ENCODE measurements at regions not wholly inside any gene's neighbourhood (a gene's known extent, or its start where the extent isn't known, plus 50 kb on each side); places are given as distances from the start of the nearest gene placed in this dataset.
"Not testable (repeated sequence)": the region's sequence is repeated elsewhere in the genome, so short reads cannot be mapped to it uniquely, and the experiment has no call there.

DNA sequence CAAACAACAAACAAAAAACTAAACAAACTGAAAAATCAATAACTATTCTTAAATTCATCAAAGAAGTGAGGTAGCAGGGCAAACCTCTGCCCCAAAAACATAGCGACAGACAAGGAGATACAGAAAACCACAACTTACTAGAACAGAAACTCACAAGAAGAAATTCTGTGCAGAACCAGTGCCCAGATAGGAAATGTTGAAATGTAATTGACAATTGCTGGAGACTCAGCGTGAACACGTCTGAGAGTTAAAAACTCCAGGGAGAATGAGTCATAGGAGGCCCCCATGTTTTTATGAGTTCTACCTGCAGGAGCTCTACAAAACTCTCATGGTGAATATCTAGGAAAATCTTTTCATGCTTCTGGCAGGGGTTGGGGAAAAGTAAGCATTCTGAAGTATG, 95.5 kb upstream of the SETMAR start:
- ChIA-PET POLR2A (no interaction called here), CTCF (no interaction called here)
- no peak overlapping the region for H3K4me3 ChIP-seq (ENCODE audit: low read depth, low read length)

GRCh38 chr3:4208556-4208955, 94.6 kb upstream of the SETMAR start:
- H3K27me3 ChIP-seq (ENCODE audit: control insufficient read depth, insufficient read depth, low read length), result no peaks in the 10 kb centered on the region
- ChIA-PET POLR2A (no interaction called here), CTCF (no interaction called here)
- no peak overlapping the region for H3K4me3 ChIP-seq (ENCODE audit: low read depth, low read length)
- H3K9me3 ChIP-seq (ENCODE audit: control insufficient read depth, insufficient read depth, low read length), result peaks cover 18% of the 10 kb centered on the region; the same call in 1 of the 2 replicates
- TF ChIP-seq, protein P1, sequence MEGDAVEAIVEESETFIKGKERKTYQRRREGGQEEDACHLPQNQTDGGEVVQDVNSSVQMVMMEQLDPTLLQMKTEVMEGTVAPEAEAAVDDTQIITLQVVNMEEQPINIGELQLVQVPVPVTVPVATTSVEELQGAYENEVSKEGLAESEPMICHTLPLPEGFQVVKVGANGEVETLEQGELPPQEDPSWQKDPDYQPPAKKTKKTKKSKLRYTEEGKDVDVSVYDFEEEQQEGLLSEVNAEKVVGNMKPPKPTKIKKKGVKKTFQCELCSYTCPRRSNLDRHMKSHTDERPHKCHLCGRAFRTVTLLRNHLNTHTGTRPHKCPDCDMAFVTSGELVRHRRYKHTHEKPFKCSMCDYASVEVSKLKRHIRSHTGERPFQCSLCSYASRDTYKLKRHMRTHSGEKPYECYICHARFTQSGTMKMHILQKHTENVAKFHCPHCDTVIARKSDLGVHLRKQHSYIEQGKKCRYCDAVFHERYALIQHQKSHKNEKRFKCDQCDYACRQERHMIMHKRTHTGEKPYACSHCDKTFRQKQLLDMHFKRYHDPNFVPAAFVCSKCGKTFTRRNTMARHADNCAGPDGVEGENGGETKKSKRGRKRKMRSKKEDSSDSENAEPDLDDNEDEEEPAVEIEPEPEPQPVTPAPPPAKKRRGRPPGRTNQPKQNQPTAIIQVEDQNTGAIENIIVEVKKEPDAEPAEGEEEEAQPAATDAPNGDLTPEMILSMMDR (IDR thresholded peaks at IDR 0.05; ENCODE audit: low read depth, low read length), result no peak
- no peak for DNase-seq (ENCODE audit: low read depth, low spot score)
- no peak overlapping the region for H3K27ac ChIP-seq (ENCODE audit: low read depth, low read length)

More for the DNA sequence above, 95.5 kb upstream of the SETMAR start:
- H3K27me3 ChIP-seq (ENCODE audit: control insufficient read depth, insufficient read depth, low read length), result no peaks in the 10 kb centered on the region
- peaks cover 18% of the 10 kb centered on the region; the same call in 1 of the 2 replicates for H3K9me3 ChIP-seq (ENCODE audit: control insufficient read depth, insufficient read depth, low read length)
- TF ChIP-seq, protein P1 (IDR thresholded peaks at IDR 0.05; ENCODE audit: low read depth, low read length), result no peak
- no peak overlapping the region for H3K27ac ChIP-seq (ENCODE audit: low read depth, low read length)
- no peak for DNase-seq (ENCODE audit: low read depth, low spot score)

DNA sequence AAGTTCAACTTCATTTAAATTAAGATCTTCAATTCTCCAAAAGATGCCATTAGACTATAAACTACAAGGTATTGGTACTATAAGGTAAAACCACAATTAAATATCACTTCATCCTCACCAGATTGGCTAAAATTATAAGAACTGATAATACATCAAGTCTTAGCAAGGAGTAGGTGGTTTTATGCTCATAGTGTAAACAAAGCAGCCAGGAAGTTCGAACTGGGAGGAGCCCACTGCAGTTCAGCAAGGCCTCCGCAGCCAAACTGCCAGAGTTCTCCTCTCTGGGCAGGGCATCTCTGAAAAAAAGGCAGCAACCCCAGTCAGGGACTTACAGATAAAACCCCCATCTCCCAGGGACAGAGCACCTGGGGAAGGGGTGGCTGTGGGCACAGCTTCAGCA, 91.6 kb upstream of the SETMAR start:
- Histone ChIP-seq H3K27ac (ENCODE audit: low read depth, low read length) (no peak overlapping the region), H3K9me3 (ENCODE audit: control insufficient read depth, insufficient read depth, low read length) (peaks cover 9% of the 10 kb centered on the region; the same call in 1 of the 2 replicates), H3K27me3 (ENCODE audit: control insufficient read depth, insufficient read depth, low read length) (no peaks in the 10 kb centered on the region), H3K4me3 (ENCODE audit: low read depth, low read length) (no peak overlapping the region)
- ChIA-PET CTCF (no interaction called here), POLR2A (no interaction called here)
- no peak for DNase-seq (ENCODE audit: low read depth, low spot score)
- TF ChIP-seq, protein P1 (IDR thresholded peaks at IDR 0.05; ENCODE audit: low read depth, low read length), result no peak

DNA sequence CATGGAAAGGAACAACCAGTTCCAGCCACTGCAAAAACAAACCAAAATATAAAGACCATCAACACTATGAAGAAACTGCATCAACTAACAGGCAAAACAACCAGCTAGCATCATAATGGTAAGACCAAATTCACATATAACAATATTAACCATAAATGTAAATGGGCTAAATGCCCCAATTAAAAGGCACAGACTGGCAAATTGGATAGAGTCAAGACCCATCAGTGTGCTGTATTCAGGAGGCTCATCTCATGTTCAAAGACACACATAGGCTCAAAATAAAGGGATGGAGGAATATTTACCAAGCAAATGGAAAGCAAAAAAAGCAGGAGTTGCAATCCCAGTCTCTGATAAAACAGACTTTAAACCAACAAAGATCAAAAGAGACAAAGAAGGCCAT, 89.7 kb upstream of the SETMAR start:
- DNase-seq (ENCODE audit: low read depth, low spot score); POLR2A ChIA-PET; CTCF ChIA-PET; H3K27me3 ChIP-seq (ENCODE audit: control insufficient read depth, insufficient read depth, low read length); H3K27ac ChIP-seq (ENCODE audit: low read depth, low read length); H3K9me3 ChIP-seq (ENCODE audit: control insufficient read depth, insufficient read depth, low read length); H3K4me3 ChIP-seq (ENCODE audit: low read depth, low read length): not testable (repeated sequence)

DNA sequence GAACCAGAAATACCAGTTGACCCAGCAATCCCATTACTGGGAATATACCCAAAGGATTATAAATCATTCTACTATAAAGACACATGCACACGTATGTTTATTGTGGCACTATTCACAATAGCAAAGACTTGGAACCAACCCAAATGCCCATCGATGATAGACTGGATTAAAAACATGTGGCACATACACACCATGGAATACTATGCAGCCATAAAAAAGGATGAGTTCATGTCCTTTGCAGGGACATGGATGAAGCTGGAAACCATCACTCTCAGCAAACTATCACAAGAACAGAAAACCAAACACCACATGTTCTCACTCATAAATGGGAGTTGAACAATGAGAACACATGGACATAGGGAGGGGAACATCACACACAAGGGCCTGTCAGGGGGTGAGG, 86.2 kb upstream of the SETMAR start:
- H3K9me3 ChIP-seq (ENCODE audit: control insufficient read depth, insufficient read depth, low read length); POLR2A ChIA-PET; H3K4me3 ChIP-seq (ENCODE audit: low read depth, low read length); CTCF ChIA-PET; DNase-seq (ENCODE audit: low read depth, low spot score); H3K27ac ChIP-seq (ENCODE audit: low read depth, low read length); H3K27me3 ChIP-seq (ENCODE audit: control insufficient read depth, insufficient read depth, low read length): not testable (repeated sequence)

DNA sequence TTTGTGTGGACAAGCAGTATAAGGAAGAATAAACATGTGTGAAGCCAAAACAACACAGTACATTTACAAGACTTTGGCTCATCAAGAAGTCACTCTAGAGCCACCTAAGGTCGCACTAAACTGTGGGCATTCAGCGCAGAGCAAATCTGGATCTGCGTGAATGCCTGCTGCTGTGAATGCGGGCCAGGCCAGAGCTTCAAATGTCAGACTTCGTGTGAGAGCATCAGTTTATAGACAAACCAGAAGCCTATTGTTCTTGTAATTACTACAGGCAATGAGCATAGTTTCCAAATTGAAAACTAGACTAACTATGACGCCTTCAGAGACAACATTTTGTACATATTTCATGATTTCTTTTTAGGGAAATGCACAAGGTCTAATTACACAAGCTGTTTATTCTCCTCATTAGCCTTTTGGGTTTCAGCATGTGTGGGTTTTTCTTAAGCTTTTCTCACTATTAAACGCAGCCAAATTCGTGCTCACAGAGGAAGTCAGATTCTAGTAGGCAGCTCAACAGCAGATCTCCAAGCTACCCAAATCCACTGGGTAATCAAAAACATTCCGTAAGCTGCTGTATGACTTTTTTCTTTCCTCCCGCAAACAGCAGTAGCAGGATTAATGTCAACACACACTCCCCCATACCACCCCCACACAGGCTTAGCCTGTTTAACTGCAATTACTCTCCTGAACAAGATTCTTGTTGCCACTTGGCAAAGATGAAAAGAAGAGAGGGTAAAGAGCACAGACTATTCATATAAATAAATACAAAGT, 84.5 kb upstream of the SETMAR start:
- Histone ChIP-seq H3K4me3 (ENCODE audit: low read depth, low read length) (no peak overlapping the region), H3K27me3 (ENCODE audit: control insufficient read depth, insufficient read depth, low read length) (no peaks in the 10 kb centered on the region), H3K9me3 (ENCODE audit: control insufficient read depth, insufficient read depth, low read length) (no peaks in the 10 kb centered on the region), H3K27ac (ENCODE audit: low read depth, low read length) (no peak overlapping the region)
- CTCF ChIA-PET, result no interaction called here
- DNase-seq (ENCODE audit: low read depth, low spot score), result no peak
- POLR2A ChIA-PET, result no interaction called here
- TF ChIP-seq, protein P1 (IDR thresholded peaks at IDR 0.05; ENCODE audit: low read depth, low read length), result no peak

Data from AG04450 (cell line).